Uterus (tissue), 2 donors: ENCODE measurements at regions not wholly inside any gene's neighbourhood (a gene's known extent, or its start where the extent isn't known, plus 50 kb on each side); places are given as distances from the start of the nearest gene placed in this dataset.

Experiments
- POLR2A ChIP-seq, 2 donors: fragments of 450-650 bp; IDR thresholded peaks; one replicate each; pipeline ENCODE4 v1.6.1; 2016; ENCODE audit warnings: antibody characterized with exemption in 2 of 2, mild to moderate bottlenecking in 1 of 2, moderate library complexity in 1 of 2
- TF ChIP-seq, protein P1 (sequence below), 4 experiments: fragments of 200-600 bp in 2 of 4; fragments of 450-650 bp in 2 of 4; sonication (generic) in 2 of 4; IDR thresholded peaks; one replicate each; pipeline ENCODE4 v1.5.1; 2016 to 2019; ENCODE audit warnings: antibody characterized with exemption in 4 of 4, mild to moderate bottlenecking in 2 of 4, moderate library complexity in 1 of 4

DNA sequence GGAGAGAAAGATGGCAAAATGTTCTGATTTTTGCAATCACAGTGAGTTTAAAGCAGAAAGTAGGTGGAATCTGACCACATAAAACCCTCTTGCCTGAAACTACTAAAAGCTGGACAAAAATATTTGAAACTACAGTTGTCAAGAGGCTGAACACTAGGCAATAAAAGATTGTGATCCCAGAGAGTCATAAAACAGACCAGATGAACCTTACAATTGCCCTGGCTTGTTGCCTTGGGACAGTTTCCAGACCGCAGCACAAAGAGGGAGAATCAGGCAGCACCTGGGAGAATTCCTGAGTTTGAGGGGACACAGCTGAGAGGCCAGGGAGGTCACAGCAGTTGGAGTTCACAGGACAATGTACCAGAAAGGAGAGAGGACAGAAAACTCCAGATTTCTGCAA is 107.3 kb upstream of the NANOS1 start:
- TF ChIP-seq POLR2A (IDR thresholded peaks at IDR 0.05) = no peak
- TF ChIP-seq, protein P1, sequence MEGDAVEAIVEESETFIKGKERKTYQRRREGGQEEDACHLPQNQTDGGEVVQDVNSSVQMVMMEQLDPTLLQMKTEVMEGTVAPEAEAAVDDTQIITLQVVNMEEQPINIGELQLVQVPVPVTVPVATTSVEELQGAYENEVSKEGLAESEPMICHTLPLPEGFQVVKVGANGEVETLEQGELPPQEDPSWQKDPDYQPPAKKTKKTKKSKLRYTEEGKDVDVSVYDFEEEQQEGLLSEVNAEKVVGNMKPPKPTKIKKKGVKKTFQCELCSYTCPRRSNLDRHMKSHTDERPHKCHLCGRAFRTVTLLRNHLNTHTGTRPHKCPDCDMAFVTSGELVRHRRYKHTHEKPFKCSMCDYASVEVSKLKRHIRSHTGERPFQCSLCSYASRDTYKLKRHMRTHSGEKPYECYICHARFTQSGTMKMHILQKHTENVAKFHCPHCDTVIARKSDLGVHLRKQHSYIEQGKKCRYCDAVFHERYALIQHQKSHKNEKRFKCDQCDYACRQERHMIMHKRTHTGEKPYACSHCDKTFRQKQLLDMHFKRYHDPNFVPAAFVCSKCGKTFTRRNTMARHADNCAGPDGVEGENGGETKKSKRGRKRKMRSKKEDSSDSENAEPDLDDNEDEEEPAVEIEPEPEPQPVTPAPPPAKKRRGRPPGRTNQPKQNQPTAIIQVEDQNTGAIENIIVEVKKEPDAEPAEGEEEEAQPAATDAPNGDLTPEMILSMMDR (IDR thresholded peaks at IDR 0.05) = no peak
